IMR-90 (cell line): ENCODE measurements at regions not wholly inside any gene's neighbourhood (a gene's known extent, or its start where the extent isn't known, plus 50 kb on each side); places are given as distances from the start of the nearest gene placed in this dataset.

Experiments used
- ATAC-seq: fragments of 200-7000 bp; cut with Tn5 transposase; 2 replicates; pipeline ENCODE4 v1.9.1; 2020; ENCODE audit warnings: low read depth, mild to moderate bottlenecking, moderate library complexity
- BruUV-seq: library from RNA; stranded (reverse); fragments of 400-500 nt; replicated peaks from 2 replicates; lab custom pipeline; 2021; lab: Mats Ljungman, UMichigan
- CTCF ChIA-PET: fragments of 300-600 bp; formaldehyde crosslinking; extraction: SDS; loops from one replicate; lab custom pipeline; 2021; ENCODE audit warnings: antibody characterized with exemption; lab: Yijun Ruan, JAX
- POLR2A ChIA-PET: fragments of 300-600 bp; sonication (Branson Sonifier 250); formaldehyde crosslinking; loops from one replicate; lab custom pipeline; 2022; ENCODE audit warnings: antibody characterized with exemption; ENCODE audit not compliant: unreplicated experiment; lab: Charles Lee
- DNase-seq: peaks from one replicate; pipeline ENCODE4 v3.0.0; 2013
- H2AFZ ChIP-seq: replicated peaks from 2 replicates; pipeline ENCODE3; 2013; ENCODE audit warnings: low read length, mild to moderate bottlenecking; ENCODE audit not compliant: poor library complexity
- H2AK5ac ChIP-seq: 2 replicates; pipeline ENCODE4 v1.6.1; 2013; ENCODE audit warnings: low read depth, low read length, inconsistent platforms
- H2AK9ac ChIP-seq: replicated peaks from 2 replicates; pipeline ENCODE3; 2013; ENCODE audit warnings: mild to moderate bottlenecking, low read depth, low read length, moderate library complexity; ENCODE audit not compliant: poor library complexity
- H2BK120ac ChIP-seq: 2 replicates; pipeline ENCODE4 v1.6.1; 2013; ENCODE audit warnings: low read depth, low read length, inconsistent platforms
- H2BK15ac ChIP-seq: 3 replicates; pipeline ENCODE4 v1.6.1; 2013; ENCODE audit warnings: low read depth, low read length, inconsistent platforms
- H2BK20ac ChIP-seq: 2 replicates; pipeline ENCODE4 v1.6.1; 2013; ENCODE audit warnings: low read depth, mild to moderate bottlenecking, inconsistent platforms, low read length, moderate library complexity
- H2BK5ac ChIP-seq: 2 replicates; pipeline ENCODE4 v1.6.1; 2013; ENCODE audit warnings: mild to moderate bottlenecking, low read depth, low read length, inconsistent platforms; ENCODE audit not compliant: poor library complexity, severe bottlenecking
- H3K14ac ChIP-seq: replicated peaks from 2 replicates; pipeline ENCODE4 v1.6.1; 2013; ENCODE audit warnings: low read depth, low read length, inconsistent platforms
- H3K18ac ChIP-seq: 2 replicates; pipeline ENCODE4 v1.6.1; 2013; ENCODE audit warnings: low read depth, low read length, control low read depth
- H3K23ac ChIP-seq: 2 replicates; pipeline ENCODE4 v1.6.1; 2013; ENCODE audit warnings: low read depth, low read length, inconsistent platforms
- H3K27ac ChIP-seq: 2 replicates; pipeline ENCODE4 v1.5.1; 2013; ENCODE audit warnings: mild to moderate bottlenecking, control low read depth, low read length; ENCODE audit not compliant: insufficient read depth
- H3K27me3 ChIP-seq: 2 replicates; pipeline ENCODE4 v1.6.1; 2013; ENCODE audit warnings: low read length; ENCODE audit not compliant: control insufficient read depth, insufficient read depth
- H3K36me3 ChIP-seq: 2 replicates; pipeline ENCODE4 v1.6.1; 2013; ENCODE audit warnings: low read length, mixed read lengths; ENCODE audit not compliant: control insufficient read depth, insufficient read depth
- H3K4ac ChIP-seq: 2 replicates; pipeline ENCODE4 v1.6.1; 2013; ENCODE audit warnings: low read depth, low read length, inconsistent platforms
- H3K4me1 ChIP-seq: 2 replicates; pipeline ENCODE4 v1.6.1; 2013; ENCODE audit warnings: low read length, mixed read lengths; ENCODE audit not compliant: control insufficient read depth, insufficient read depth
- H3K4me2 ChIP-seq: 2 replicates; pipeline ENCODE4 v1.6.1; 2013; ENCODE audit warnings: low read depth, mild to moderate bottlenecking, control low read depth, low read length, moderate library complexity
- H3K4me3 ChIP-seq: 2 replicates; pipeline ENCODE4 v1.5.1; 2013; ENCODE audit warnings: low read depth, mild to moderate bottlenecking, control low read depth, low read length, moderate library complexity; ENCODE audit not compliant: insufficient read depth
- H3K56ac ChIP-seq: 2 replicates; pipeline ENCODE4 v1.6.1; 2013; ENCODE audit warnings: low read length, inconsistent platforms; ENCODE audit not compliant: insufficient read depth; ENCODE audit errors: extremely low read depth
- H3K79me1 ChIP-seq, 2 experiments: 2 replicates each; pipeline ENCODE4 v1.6.1; 2013; ENCODE audit warnings: low read length in 2 of 2, inconsistent platforms in 1 of 2, low read depth in 1 of 2
- H3K9ac ChIP-seq: 2 replicates; pipeline ENCODE4 v1.6.1; 2013; ENCODE audit warnings: low read depth, low read length, control low read depth
- H3K9me1 ChIP-seq: 2 replicates; pipeline ENCODE4 v1.6.1; 2013; ENCODE audit warnings: low read length, inconsistent platforms; ENCODE audit not compliant: insufficient read depth
- H3K9me3 ChIP-seq: 2 replicates; pipeline ENCODE4 v1.6.1; 2013; ENCODE audit warnings: low read length; ENCODE audit not compliant: control insufficient read depth, insufficient read depth
- H4K20me1 ChIP-seq: 2 replicates; pipeline ENCODE4 v1.6.1; 2013; ENCODE audit warnings: low read length, inconsistent platforms; ENCODE audit not compliant: insufficient read depth
- H4K5ac ChIP-seq: 2 replicates; pipeline ENCODE4 v1.6.1; 2013; ENCODE audit warnings: mild to moderate bottlenecking, low read depth, low read length, control low read depth
- H4K8ac ChIP-seq, 2 experiments: 2 replicates each; pipeline ENCODE4 v1.6.1; 2013; ENCODE audit warnings: low read depth in 2 of 2, low read length in 2 of 2, control low read depth in 1 of 2, inconsistent platforms in 1 of 2
- H4K91ac ChIP-seq: 2 replicates; pipeline ENCODE4 v1.6.1; 2013; ENCODE audit warnings: low read depth, low read length, inconsistent platforms; ENCODE audit not compliant: insufficient read depth
- CHD1 ChIP-seq: IDR thresholded peaks from 2 replicates; pipeline ENCODE4 v1.6.1; 2012; ENCODE audit warnings: low read depth, low read length, improper control_type of control experiment
- FOS ChIP-seq: fragments of 150-350 bp; IDR thresholded peaks from 2 replicates; pipeline ENCODE4 v1.6.1; 2016; ENCODE audit warnings: low read depth, low read length
- POLR2A ChIP-seq: IDR thresholded peaks from 2 replicates; pipeline ENCODE4 v1.6.1; 2012; ENCODE audit warnings: mild to moderate bottlenecking, low read depth, low read length
- RAD21 ChIP-seq: IDR thresholded peaks from 2 replicates; pipeline ENCODE4 v1.6.1; 2012; ENCODE audit warnings: low read length, improper control_type of control experiment
- SMC3 ChIP-seq: fragments of 150-350 bp; IDR thresholded peaks from 2 replicates; pipeline ENCODE4 v1.6.1; 2016; ENCODE audit warnings: low read depth, mild to moderate bottlenecking, antibody characterized with exemption, low read length, moderate library complexity
- WGBS, 2 experiments: methylation state at CpG; one replicate each; pipeline versions ENCODE4 v1.1.5 to v1.1.7; 2013; ENCODE audit warnings: missing lambda C conversion rate in 2 of 2; ENCODE audit not compliant: insufficient read length in 1 of 2; ENCODE audit errors: extremely low coverage in 2 of 2; 5-methylcytosine and 5-hydroxymethylcytosine counted together
- dilution Hi-C: fragments of 300-500 bp; cut with HindIII; formaldehyde crosslinking; loops from one replicate; pipeline ENCODE4 v1.14.3; 2018; ENCODE audit warnings: low sequenced_read_pairs; ENCODE audit not compliant: unreplicated experiment
- in situ Hi-C: fragments of 300-500 bp; cut with MboI; formaldehyde crosslinking; loops from 3 replicates; pipeline ENCODE4 v1.14.3; 2019; ENCODE audit warnings: low sequenced_read_pairs, inconsistent platforms, mixed read lengths
- intact Hi-C: fragments of 100-400 bp; cut with micrococcal nuclease; formaldehyde crosslinking; loops from 2 replicates; pipeline ENCODE4 v1.10.0; 2022
- TF ChIP-seq, protein P1 (sequence below): fragments of 150-350 bp; IDR thresholded peaks from 2 replicates; pipeline ENCODE4 v1.6.1; 2016; ENCODE audit warnings: low read depth, mild to moderate bottlenecking, low read length, moderate library complexity, borderline replicate concordance
- TF ChIP-seq, protein P2 (sequence below): conservative IDR thresholded peaks from 2 replicates; pipeline ENCODE4 v1.5.1; 2012; ENCODE audit warnings: mild to moderate bottlenecking, low read depth, low read length, improper control_type of control experiment

DNA sequence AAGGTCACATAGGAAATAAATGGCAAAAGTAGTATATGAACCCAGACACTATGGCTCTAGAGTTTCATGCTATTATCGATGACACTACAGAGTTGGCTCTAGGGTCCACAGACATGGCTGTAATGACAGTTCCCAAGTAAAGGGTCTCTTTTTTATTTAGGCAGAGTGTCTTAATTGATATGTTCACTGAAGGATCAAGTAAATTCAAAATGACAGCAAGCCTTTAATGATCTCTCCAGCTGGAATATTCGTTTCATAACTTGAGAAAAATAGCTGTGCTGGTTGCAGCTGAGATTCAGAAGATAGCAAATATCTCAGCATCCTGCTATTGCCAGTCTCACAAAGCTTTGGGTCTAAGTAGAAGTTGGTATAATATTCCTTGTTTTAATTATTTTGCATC lies 333.6 kb upstream of the MAGI2 start:
- ChIA-PET CTCF (no interaction called here), POLR2A (no interaction called here)
- Histone ChIP-seq H3K4me3 (no peak overlapping the region), H3K9me1 (no peaks in the 10 kb centered on the region; the same call in 1 of the 2 replicates), H3K9me3 (no peaks in the 10 kb centered on the region), H2BK15ac (no peak overlapping the region; the same call in 2 of the 3 replicates), H3K27me3 (no peaks in the 10 kb centered on the region), H3K23ac (no peak overlapping the region), H3K9ac (no peak overlapping the region), H4K5ac (no peak overlapping the region), H4K91ac (no peak overlapping the region), H3K4me2 (no peak overlapping the region), H2BK120ac (no peak overlapping the region), H3K27ac (no peak overlapping the region), H4K8ac (no peak overlapping the region), H2BK5ac (no peak overlapping the region), H3K4me1 (peaks cover 3% of the 10 kb centered on the region; the same call in 1 of the 2 replicates), H3K36me3 (no peaks in the 10 kb centered on the region), H3K79me1 (no peaks in the 10 kb centered on the region), H4K20me1 (no peaks in the 10 kb centered on the region), H3K56ac (no peak overlapping the region), H2AK5ac (no peak overlapping the region), H3K4ac (no peak overlapping the region), H3K14ac (no peak overlapping the region), H3K18ac (no peak overlapping the region; the same call in 1 of the 2 replicates), H2AFZ (no peak overlapping the region), H2AK9ac (no peak overlapping the region), H2BK20ac (no peak overlapping the region)
- TF ChIP-seq CHD1 (no peak), FOS (no peak), SMC3 (no peak), POLR2A (no peak), RAD21 (no peak)
- TF ChIP-seq, protein P1, sequence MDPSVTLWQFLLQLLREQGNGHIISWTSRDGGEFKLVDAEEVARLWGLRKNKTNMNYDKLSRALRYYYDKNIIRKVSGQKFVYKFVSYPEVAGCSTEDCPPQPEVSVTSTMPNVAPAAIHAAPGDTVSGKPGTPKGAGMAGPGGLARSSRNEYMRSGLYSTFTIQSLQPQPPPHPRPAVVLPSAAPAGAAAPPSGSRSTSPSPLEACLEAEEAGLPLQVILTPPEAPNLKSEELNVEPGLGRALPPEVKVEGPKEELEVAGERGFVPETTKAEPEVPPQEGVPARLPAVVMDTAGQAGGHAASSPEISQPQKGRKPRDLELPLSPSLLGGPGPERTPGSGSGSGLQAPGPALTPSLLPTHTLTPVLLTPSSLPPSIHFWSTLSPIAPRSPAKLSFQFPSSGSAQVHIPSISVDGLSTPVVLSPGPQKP: no peak
- TF ChIP-seq, protein P2, sequence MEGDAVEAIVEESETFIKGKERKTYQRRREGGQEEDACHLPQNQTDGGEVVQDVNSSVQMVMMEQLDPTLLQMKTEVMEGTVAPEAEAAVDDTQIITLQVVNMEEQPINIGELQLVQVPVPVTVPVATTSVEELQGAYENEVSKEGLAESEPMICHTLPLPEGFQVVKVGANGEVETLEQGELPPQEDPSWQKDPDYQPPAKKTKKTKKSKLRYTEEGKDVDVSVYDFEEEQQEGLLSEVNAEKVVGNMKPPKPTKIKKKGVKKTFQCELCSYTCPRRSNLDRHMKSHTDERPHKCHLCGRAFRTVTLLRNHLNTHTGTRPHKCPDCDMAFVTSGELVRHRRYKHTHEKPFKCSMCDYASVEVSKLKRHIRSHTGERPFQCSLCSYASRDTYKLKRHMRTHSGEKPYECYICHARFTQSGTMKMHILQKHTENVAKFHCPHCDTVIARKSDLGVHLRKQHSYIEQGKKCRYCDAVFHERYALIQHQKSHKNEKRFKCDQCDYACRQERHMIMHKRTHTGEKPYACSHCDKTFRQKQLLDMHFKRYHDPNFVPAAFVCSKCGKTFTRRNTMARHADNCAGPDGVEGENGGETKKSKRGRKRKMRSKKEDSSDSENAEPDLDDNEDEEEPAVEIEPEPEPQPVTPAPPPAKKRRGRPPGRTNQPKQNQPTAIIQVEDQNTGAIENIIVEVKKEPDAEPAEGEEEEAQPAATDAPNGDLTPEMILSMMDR: no peak
- intact Hi-C loops (no loop called here), dilution Hi-C loops (no loop called here), in situ Hi-C loops (no loop called here)
- no CpG with 5 or more reads among the region's 2 CpGs for WGBS, 2 experiments
- no peak for DNase-seq
- no TSS peak for BruUV-seq
- no peak for ATAC-seq
